ENCODE measurements at regions not wholly inside any gene's neighbourhood (a gene's known extent, or its start where the extent isn't known, plus 50 kb on each side); places are given as distances from the start of the nearest gene placed in this dataset.
"Not testable (repeated sequence)": the region's sequence is repeated elsewhere in the genome, so short reads cannot be mapped to it uniquely, and the experiment has no call there.

- no peak overlapping the region for H3K27ac ChIP-seq
- H3K9ac ChIP-seq: no peak overlapping the region
- no peak for TF ChIP-seq CTCF (IDR thresholded peaks at IDR 0.05)
- no peaks in the 10 kb centered on the region for H3K79me2 ChIP-seq
- no peaks in the 10 kb centered on the region for H3K27me3 ChIP-seq (ENCODE audit: control insufficient read depth, insufficient read depth, low read length)
- no peak overlapping the region for H2AFZ ChIP-seq
- H3K36me3 ChIP-seq (ENCODE audit: control insufficient read depth, insufficient read depth, low read length): no peaks in the 10 kb centered on the region
- H3K4me1 ChIP-seq: no peaks in the 10 kb centered on the region
- H3K9me3 ChIP-seq (ENCODE audit: control insufficient read depth, low read length): no peaks in the 10 kb centered on the region
- H3K4me3 ChIP-seq (ENCODE audit: low read depth, low read length): no peak overlapping the region
- H3K4me2 ChIP-seq (ENCODE audit: low read length): no peak overlapping the region
These were observed 51.0 kb upstream of the IRX5 start for GRCh38 chr16:54879681-54880080.

GRCh38 chr16:54878301-54878700 lies 52.4 kb upstream of the IRX5 start:
- no peak for TF ChIP-seq CTCF (IDR thresholded peaks at IDR 0.05)
- Histone ChIP-seq H3K79me2 (no peaks in the 10 kb centered on the region), H3K4me1 (no peaks in the 10 kb centered on the region), H3K4me3 (ENCODE audit: low read depth, low read length) (no peak overlapping the region), H3K4me2 (ENCODE audit: low read length) (no peak overlapping the region), H3K9ac (no peak overlapping the region), H3K9me3 (ENCODE audit: control insufficient read depth, low read length) (no peaks in the 10 kb centered on the region), H3K27ac (no peak overlapping the region), H2AFZ (no peak overlapping the region), H3K27me3 (ENCODE audit: control insufficient read depth, insufficient read depth, low read length) (no peaks in the 10 kb centered on the region), H3K36me3 (ENCODE audit: control insufficient read depth, insufficient read depth, low read length) (no peaks in the 10 kb centered on the region)

DNA sequence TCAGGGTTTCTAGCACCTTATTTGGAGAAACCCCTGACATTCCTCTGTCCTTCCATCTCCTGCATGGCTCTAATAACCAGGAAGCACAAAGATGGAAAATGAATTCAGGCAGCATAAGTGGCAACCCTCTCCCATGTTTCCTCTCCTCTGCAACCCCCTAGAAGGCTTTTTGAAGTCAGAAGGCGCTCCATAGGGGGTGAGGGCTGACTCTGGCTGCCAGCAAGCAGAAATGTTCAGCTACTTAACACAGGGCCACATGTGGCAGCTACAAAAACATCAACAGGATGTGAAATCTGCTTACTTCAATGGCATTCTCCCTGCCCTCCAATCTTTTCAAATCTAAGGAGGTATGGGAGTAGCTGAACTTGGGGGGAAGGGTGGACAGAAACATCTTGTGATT lies 55.2 kb upstream of the IRX5 start:
- no peak for TF ChIP-seq CTCF (IDR thresholded peaks at IDR 0.05)
- H3K27ac ChIP-seq: no peak overlapping the region

DNA sequence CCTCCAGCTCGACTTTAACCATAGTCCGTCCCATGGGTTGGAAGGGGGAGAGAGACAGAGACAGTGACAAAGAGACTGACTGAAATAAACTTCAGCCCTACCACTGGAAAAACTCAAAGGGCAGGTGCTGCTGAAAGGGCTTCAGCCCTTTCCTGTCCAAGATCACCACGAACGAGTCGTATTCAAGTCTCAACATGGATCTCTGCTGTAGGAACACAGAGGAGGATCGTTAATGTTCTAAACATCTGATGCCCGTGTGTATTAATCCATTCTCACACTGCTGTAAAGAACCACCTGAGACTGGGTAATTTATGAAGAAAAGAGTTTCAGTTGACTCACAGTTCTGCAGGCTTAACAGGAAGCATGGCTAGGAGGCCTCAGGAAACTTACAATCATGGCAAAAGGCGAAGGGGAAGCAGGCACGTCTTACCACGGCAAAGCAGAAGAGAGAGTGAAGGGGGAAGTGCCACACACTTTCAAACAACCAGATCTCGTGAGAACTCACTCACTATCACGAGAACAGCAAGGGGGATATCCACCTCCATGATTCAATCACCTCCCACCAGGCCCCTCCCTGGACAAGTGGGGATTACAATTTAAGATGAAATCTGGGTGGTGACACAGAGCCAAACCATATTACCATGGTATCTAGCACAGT lies 56.8 kb upstream of the IRX5 start:
- not testable (repeated sequence) for H3K36me3 ChIP-seq (ENCODE audit: control insufficient read depth, insufficient read depth, low read length); H3K4me3 ChIP-seq (ENCODE audit: low read depth, low read length); H3K27ac ChIP-seq; H3K9me3 ChIP-seq (ENCODE audit: control insufficient read depth, low read length); H3K27me3 ChIP-seq (ENCODE audit: control insufficient read depth, insufficient read depth, low read length); H3K4me1 ChIP-seq; H2AFZ ChIP-seq; H3K4me2 ChIP-seq (ENCODE audit: low read length); H3K79me2 ChIP-seq; H3K9ac ChIP-seq

More for the DNA sequence above, 55.2 kb upstream of the IRX5 start:
- Histone ChIP-seq H3K9me3 (ENCODE audit: control insufficient read depth, low read length) (no peaks in the 10 kb centered on the region), H3K4me3 (ENCODE audit: low read depth, low read length) (no peak overlapping the region), H3K27me3 (ENCODE audit: control insufficient read depth, insufficient read depth, low read length) (no peaks in the 10 kb centered on the region), H3K4me1 (no peaks in the 10 kb centered on the region), H2AFZ (no peak overlapping the region), H3K9ac (no peak overlapping the region), H3K4me2 (ENCODE audit: low read length) (no peak overlapping the region), H3K36me3 (ENCODE audit: control insufficient read depth, insufficient read depth, low read length) (no peaks in the 10 kb centered on the region), H3K79me2 (no peaks in the 10 kb centered on the region)

DNA sequence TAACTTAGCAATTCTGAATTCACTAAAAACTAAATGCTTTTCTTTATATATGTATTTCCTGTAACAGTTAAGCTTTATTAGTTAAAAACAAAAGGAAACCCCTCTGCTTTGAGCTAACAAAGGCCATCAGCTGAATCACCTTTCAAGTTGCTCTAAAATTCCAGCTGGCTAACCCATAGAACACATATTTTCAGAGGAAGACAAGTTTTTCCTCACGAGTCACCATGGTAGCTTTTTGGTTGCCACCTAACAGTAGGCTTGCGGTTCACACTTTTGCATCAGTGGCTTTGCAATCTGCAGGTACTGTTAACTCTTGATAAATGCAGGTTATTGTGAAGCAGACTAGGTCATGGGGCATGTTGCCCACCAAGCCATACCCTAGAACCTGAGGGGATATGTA lies 57.6 kb upstream of the IRX5 start:
- H2AFZ ChIP-seq: no peak overlapping the region

More for the DNA sequence above, 57.6 kb upstream of the IRX5 start:
- Histone ChIP-seq H3K9ac (no peak overlapping the region), H3K36me3 (ENCODE audit: control insufficient read depth, insufficient read depth, low read length) (no peaks in the 10 kb centered on the region), H3K9me3 (ENCODE audit: control insufficient read depth, low read length) (no peaks in the 10 kb centered on the region), H3K4me3 (ENCODE audit: low read depth, low read length) (no peak overlapping the region), H3K27me3 (ENCODE audit: control insufficient read depth, insufficient read depth, low read length) (no peaks in the 10 kb centered on the region), H3K4me1 (no peaks in the 10 kb centered on the region), H3K27ac (no peak overlapping the region), H3K79me2 (no peaks in the 10 kb centered on the region), H3K4me2 (ENCODE audit: low read length) (no peak overlapping the region)
- no peak for TF ChIP-seq CTCF (IDR thresholded peaks at IDR 0.05)
